ENCODE measurements at regions not wholly inside any gene's neighbourhood (a gene's known extent, or its start where the extent isn't known, plus 50 kb on each side); places are given as distances from the start of the nearest gene placed in this dataset.
A peak's percentile ranks its signal among the peaks of the same experiment; 100 is the strongest.

DNA sequence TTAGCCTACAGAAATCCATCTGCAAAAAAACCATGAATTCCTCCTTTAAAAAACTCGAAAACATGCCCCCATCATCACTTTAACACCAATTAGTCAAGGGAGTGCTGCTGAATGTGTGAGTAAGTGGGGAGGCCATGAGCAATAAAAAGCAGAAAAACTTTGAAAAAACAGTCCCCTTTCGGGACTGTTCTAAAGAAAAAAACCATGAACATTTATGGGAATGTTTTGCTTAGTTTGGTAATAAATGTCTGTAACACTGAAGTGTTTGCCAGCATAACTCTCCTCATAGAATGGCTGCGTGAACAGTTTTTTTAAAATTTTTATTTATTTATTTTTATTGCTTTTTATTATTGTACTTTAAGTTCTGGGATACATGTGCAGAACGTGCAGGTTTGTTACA is 99.4 kb upstream of the TARS1 start:
- DNase-seq: no peak
- Histone ChIP-seq H3K9me3 (no peaks in the 10 kb centered on the region), H3K36me3 (no peaks in the 10 kb centered on the region), H3K4me3 (no peak overlapping the region), H3K4me1 (no peaks in the 10 kb centered on the region), H3K27ac (no peak overlapping the region), H3K27me3 (no peaks in the 10 kb centered on the region)
- intact Hi-C loops (cut with DNase I; ENCODE audit: low total_unique reads): no loop called here
- TF ChIP-seq POLR2A (IDR thresholded peaks at IDR 0.05) (no peak), CTCF (IDR thresholded peaks at IDR 0.05) (no peak)

GRCh38 chr5:33343676-33344327 is 97.0 kb upstream of the TARS1 start:
- Histone ChIP-seq H3K9me3 (no peaks in the 10 kb centered on the region), H3K27ac (peak overlapping the region; percentile 33 to 58), H3K27me3 (no peaks in the 10 kb centered on the region), H3K36me3 (no peaks in the 10 kb centered on the region), H3K4me3 (no peak overlapping the region), H3K4me1 (no peaks in the 10 kb centered on the region)
- no peak for TF ChIP-seq POLR2A (IDR thresholded peaks at IDR 0.05)
- TF ChIP-seq CTCF (IDR thresholded peaks at IDR 0.05): no peak
- intact Hi-C loops (cut with DNase I; ENCODE audit: low total_unique reads): no loop called here
- no peak for DNase-seq

GRCh38 chr5:33346534-33346933 is 94.2 kb upstream of the TARS1 start:
- no peak overlapping the region for H3K27ac ChIP-seq
- no peak for DNase-seq
- no peaks in the 10 kb centered on the region for H3K9me3 ChIP-seq
- no peaks in the 10 kb centered on the region for H3K4me1 ChIP-seq
- TF ChIP-seq POLR2A (IDR thresholded peaks at IDR 0.05) (no peak), CTCF (IDR thresholded peaks at IDR 0.05) (no peak)
- H3K27me3 ChIP-seq: no peaks in the 10 kb centered on the region
- intact Hi-C loops (cut with DNase I; ENCODE audit: low total_unique reads): no loop called here
- H3K4me3 ChIP-seq: no peak overlapping the region
- no peaks in the 10 kb centered on the region for H3K36me3 ChIP-seq

DNA sequence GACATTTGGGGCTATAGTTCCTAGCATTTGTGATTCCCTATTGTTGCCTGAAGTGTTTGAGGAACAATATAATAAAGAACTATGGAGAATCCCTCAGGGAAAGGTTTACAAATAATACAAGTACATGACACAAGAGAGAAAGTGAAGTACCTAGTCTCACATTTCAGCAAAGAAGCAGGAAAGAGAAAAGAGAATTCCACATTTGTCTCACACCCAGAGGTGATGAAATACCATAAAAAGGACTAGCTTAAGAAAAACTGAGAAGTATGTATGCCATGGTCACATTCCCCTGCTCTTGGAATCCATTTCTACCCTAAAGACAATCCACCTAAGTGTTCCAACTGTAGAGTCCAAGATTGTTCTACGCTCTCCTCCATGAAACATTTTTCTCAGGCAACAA is 79.0 kb upstream of the TARS1 start:
- H3K4me1 ChIP-seq: no peaks in the 10 kb centered on the region
- intact Hi-C loops (cut with DNase I; ENCODE audit: low total_unique reads): no loop called here
- H3K9me3 ChIP-seq: no peaks in the 10 kb centered on the region
- H3K27ac ChIP-seq: peak overlapping the region; percentile 75 to 79
- no peaks in the 10 kb centered on the region for H3K27me3 ChIP-seq
- no peak overlapping the region for H3K4me3 ChIP-seq
- no peaks in the 10 kb centered on the region for H3K36me3 ChIP-seq
- DNase-seq: no peak
- TF ChIP-seq CTCF (IDR thresholded peaks at IDR 0.05): no peak
- TF ChIP-seq POLR2A (IDR thresholded peaks at IDR 0.05): no peak

DNA sequence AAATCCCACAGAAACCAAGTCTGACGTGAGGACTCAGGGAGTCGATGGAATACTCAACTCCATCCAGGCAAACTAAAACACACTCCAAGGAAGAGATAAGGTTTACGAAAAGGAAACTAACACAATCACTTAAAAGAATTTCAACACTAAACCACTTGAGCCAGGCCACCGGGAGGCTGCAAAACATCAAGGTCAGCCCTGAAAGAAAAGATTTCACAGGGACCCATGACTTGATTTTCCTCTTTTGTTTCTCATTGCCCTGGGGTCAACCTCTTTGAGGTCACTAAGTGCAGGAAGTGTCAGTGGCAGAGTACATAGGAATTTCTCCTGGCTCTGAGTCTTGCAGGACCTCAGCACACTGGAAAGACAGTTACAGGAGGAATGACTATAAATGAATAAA is 77.8 kb upstream of the TARS1 start:
- intact Hi-C loops (cut with DNase I; ENCODE audit: low total_unique reads): no loop called here

More for the DNA sequence above, 77.8 kb upstream of the TARS1 start:
- Histone ChIP-seq H3K9me3 (no peaks in the 10 kb centered on the region), H3K4me1 (no peaks in the 10 kb centered on the region), H3K27me3 (no peaks in the 10 kb centered on the region), H3K4me3 (peak overlapping the region in 1 of 2 donors; percentile 16), H3K36me3 (no peaks in the 10 kb centered on the region), H3K27ac (peak overlapping the region; percentile 75 to 79)
- peak; percentile 51 to 65 for DNase-seq
- TF ChIP-seq CTCF (IDR thresholded peaks at IDR 0.05): no peak
- no peak for TF ChIP-seq POLR2A (IDR thresholded peaks at IDR 0.05)

Measured in uterus (tissue), 3 donors.